Stimulated activated naive CD8-positive, alpha-beta T cell treated with anti-CD3 and anti-CD28 coated beads, Interleukin-15, Interleukin-2, amounts not matched to agents 100 U/mL and 50 U/mL, for 24 hours (primary cell): ENCODE measurements at regions not wholly inside any gene's neighbourhood (a gene's known extent, or its start where the extent isn't known, plus 50 kb on each side); places are given as distances from the start of the nearest gene placed in this dataset.

ENCODE experiments used
- ATAC-seq: fragments of 150-1000 bp; cut with Tn5 transposase; one replicate; pipeline ENCODE4 v1.10.0; 2021
- DNase-seq: peaks from one replicate; pipeline ENCODE4 v3.0.0; 2021

DNA sequence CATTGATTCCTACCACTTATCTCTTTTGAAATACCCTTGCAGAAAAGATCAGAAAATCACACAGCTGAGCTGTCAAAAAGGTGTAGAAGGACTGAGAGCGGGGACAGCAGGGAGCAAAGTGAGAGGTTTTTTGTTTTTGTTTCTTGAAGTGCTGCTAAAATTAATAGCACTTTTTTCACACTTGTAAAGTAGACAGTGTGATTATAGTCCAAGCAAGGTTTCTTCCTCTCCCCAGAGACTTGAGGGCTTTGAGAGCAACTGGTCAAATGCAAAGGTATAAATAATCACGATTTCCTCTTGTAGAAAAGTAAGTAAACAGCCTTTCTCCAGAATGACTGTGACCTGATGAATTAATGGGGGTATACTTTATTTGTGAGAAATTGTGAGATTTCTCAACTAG is 326.9 kb downstream of the ZNF608 start:
- no peak for ATAC-seq
- no peak for DNase-seq

GRCh38 chr5:124418390-124418789 is 328.0 kb downstream of the ZNF608 start:
- DNase-seq (no peak), ATAC-seq (no peak)

DNA sequence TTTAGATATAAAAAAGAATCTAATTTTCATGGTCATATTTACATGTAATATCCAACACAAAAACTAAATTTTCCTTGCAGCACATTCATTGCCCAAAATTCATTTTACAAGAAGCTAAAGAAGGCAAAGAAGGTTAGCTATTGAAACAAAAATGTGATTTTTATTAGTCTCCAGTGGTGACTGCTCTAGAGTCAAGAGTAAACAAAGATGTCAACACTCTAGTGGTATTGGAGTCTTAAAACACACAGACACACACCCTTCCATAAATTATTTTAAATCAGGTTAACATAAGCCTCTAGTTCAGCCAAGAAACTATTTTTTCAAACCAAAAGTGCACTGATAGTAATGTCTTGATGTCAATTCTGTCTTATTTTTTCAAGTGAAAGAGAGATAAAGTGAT is 329.2 kb downstream of the ZNF608 start:
- ATAC-seq = no peak
- DNase-seq = no peak

GRCh38 chr5:124416627-124417026 is 329.8 kb downstream of the ZNF608 start:
- no peak for DNase-seq
- ATAC-seq = no peak

- ATAC-seq = no peak
These were observed 331.5 kb downstream of the ZNF608 start for GRCh38 chr5:124414973-124415372.

DNA sequence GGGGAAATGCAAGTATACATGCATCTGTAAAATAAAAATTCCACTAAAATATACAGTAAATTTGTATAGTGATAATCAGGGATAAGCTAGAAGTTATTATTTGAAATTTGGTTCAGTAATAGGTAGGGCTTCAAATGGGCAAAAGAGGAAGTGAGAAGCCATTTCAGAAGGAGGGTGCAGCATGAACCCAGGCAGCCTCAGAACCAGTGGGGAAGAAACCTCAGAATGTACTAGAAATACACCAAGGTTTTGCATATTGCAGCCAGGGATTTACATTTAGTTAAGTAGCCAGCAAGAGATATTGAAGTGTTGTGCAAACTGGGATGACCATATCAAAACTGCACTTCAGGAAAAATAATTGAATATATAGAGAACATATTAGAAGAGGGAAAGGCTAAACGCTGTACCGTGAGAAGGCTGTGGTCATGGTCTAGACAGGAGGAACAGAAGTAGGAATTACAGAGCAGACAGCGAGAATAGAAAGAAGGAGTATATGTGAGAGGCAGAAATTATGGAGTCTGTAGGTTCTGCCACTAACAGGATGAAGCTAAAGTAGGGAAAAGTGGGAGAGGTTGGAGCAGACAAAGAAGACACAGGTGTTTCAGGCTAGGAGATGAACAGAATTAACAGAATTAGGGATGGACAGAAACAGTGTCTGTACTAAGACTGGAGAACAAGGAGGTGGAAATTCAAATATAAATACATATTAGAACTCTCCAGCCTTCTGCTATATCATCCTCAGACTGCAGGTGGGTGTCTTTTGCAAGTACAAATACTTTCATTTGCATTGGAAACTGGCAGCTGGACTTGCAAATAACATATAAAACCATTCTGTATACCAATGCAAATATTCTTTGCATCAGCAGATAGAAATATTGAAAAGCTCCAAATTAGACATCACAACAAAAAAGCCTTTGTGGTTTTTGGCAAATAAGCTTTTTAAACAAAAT is 335.6 kb downstream of the ZNF608 start:
- ATAC-seq (no peak), DNase-seq (no peak)

More at GRCh38 chr5:124414973-124415372, 331.5 kb downstream of the ZNF608 start:
- DNase-seq = no peak

GRCh38 chr5:124408738-124409453 is 337.5 kb downstream of the ZNF608 start:
- no peak for ATAC-seq
- no peak for DNase-seq

GRCh38 chr5:124404796-124405195 is 341.6 kb downstream of the ZNF608 start:
- no peak for DNase-seq
- ATAC-seq = no peak

GRCh38 chr5:124403281-124403680 is 343.2 kb downstream of the ZNF608 start:
- ATAC-seq = no peak

DNA sequence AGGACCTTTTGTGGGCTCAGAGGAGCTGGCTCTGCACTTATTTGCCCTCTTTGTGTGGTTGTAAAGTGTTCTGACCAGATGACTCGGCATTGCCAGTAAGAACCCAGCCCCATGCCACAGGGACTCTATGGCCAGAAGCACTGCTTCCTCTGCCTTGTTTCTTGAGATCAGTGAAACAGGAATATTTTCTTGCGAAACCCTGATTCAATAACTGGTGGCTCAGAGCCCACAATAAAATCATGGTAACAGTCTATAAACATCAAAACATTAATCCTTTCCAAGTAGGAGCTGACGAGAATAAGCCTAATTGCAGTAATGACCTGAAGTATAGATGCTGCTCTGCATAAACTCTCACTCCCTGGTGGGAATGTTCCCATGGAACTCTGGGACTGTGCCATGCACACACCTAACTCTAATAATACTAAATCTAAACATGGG is 344.3 kb downstream of the ZNF608 start:
- DNase-seq (no peak), ATAC-seq (no peak)

More at GRCh38 chr5:124403281-124403680, 343.2 kb downstream of the ZNF608 start:
- DNase-seq = no peak

GRCh38 chr5:124401476-124402143 is 344.8 kb downstream of the ZNF608 start:
- no peak for ATAC-seq
- DNase-seq = no peak

DNA sequence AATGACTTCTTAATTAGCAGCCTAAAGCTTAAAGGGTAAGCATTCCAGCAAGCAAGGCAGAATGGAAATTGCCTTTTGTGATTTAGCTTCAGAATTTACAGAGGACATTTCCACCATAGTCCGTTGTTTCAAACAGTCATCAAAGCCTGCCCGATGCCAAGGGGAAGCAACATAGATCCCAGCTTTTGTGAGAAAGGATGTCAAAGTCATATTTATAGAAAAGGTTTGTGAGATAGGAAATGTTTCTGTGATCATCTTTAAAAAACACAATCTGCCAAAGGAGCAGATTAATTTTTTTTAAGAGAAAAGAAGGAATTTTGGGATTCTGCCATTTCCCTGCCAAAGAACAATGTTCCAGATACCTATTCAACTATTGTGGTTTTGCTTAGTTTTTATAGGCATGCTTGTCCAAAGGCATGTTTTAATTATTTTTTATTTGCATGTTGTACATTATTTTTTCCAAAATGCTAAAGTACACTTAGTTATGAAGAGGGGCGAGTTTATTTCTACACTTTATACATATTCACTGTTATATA is 346.9 kb downstream of the ZNF608 start:
- DNase-seq (no peak), ATAC-seq (no peak)

DNA sequence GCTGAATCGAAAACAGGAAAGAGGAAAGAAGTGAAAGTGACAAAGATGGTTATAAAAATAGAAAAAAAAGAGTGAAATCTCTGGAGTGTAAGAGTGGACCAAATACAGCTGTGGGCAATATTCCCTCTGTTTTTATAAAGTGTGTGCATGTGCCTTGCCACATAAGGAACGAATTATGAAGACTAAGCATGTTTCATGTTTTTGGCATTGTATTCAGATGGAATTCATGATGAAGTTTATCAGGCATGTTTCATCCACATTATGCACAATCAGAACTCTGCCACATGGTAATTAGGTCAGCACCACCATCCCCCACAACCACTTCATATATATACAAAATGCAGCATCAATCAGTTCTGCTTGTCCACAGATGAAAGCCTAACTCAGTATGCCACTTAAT is 348.0 kb downstream of the ZNF608 start:
- DNase-seq (no peak), ATAC-seq (no peak)

GRCh38 chr5:124397317-124397716 is 349.1 kb downstream of the ZNF608 start:
- DNase-seq = no peak
- ATAC-seq = no peak

DNA sequence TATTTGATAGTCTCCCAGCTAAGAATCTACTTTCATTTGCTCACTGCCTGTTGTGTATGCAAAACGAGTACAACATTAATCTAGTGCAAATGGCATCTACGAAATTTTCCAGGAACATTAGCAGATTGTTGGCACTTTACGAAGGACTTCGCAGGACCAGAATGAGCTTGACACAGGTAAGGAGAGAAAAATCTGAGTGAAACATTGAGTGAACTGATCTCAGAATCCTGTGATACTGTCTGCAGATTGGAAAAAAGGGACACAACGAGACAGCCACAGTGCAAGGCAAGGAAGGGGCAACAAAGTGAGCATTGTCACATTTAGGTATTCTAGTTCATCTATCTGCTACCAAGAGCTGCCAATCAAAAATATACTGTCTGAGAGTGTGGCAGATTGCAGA is 350.5 kb downstream of the ZNF608 start:
- no peak for ATAC-seq
- no peak for DNase-seq

GRCh38 chr5:124395287-124395686 is 351.2 kb downstream of the ZNF608 start:
- no peak for ATAC-seq
- no peak for DNase-seq

GRCh38 chr5:124394700-124395245 is 351.7 kb downstream of the ZNF608 start:
- no peak for DNase-seq
- no peak for ATAC-seq

DNA sequence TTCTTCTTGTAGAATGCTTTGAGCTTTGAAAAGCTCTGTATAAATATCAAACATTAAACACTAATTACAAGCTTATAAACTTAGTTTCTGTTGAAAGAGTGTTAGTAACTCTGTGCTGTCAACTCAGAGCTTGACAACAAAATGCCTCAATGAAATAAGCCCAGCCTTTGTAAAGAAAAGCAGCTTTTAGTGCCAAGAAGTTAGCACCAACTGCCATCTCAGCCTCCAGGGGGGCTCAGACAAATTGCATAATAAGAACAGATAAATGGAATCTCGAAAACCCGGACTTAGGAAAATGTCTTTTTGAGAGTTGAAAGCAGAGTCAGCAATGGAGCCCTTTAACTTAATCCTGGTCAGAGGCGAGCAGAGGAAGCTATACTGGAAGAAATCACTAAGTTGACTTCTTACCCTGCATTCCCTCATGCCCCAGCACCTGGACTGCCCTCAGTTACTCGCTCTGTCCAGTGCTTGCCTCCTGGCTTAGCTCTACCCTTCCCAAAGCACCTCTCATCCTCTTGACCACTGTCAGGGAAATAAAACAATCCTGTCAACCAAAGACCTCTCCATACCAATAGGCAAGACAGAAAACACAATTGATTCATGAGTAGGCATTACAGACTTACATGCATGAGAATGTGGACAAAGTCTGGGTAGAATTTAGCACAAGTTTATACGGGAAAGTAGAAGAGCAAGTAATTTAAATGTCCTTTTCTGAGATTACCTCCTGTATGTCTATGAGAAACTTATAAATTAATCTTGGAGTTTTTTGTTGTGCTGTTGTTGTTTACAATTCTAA is 352.7 kb downstream of the ZNF608 start:
- no peak for DNase-seq
- ATAC-seq = no peak

- DNase-seq (no peak), ATAC-seq (no peak)
These were observed 362.7 kb downstream of the ZNF608 start for GRCh38 chr5:124383693-124384092.

GRCh38 chr5:124377386-124377785 is 369.1 kb downstream of the ZNF608 start:
- DNase-seq (no peak), ATAC-seq (no peak)

DNA sequence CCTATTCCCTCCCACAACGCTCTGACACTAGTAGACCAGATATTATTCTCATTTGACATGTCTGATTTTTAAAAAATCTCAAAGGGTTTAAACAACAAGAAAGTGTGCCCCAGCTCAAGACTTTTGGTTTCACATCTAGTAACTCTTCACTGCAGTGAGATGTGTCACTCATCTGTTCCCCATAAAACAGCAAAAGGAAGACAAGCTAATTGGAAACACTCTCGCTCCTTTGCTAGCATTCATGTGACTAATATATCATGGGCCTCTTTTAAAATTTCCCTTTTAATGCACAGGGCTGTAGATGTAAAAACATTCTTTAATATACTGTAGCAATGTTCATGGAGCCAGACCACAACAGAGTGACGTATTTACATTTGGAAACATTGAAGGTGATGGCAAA is 372.6 kb downstream of the ZNF608 start:
- DNase-seq (no peak), ATAC-seq (no peak)
